ENCODE measurements at regions not wholly inside any gene's neighbourhood (a gene's known extent, or its start where the extent isn't known, plus 50 kb on each side); places are given as distances from the start of the nearest gene placed in this dataset.
"Not testable (repeated sequence)": the region's sequence is repeated elsewhere in the genome, so short reads cannot be mapped to it uniquely, and the experiment has no call there.

DNA sequence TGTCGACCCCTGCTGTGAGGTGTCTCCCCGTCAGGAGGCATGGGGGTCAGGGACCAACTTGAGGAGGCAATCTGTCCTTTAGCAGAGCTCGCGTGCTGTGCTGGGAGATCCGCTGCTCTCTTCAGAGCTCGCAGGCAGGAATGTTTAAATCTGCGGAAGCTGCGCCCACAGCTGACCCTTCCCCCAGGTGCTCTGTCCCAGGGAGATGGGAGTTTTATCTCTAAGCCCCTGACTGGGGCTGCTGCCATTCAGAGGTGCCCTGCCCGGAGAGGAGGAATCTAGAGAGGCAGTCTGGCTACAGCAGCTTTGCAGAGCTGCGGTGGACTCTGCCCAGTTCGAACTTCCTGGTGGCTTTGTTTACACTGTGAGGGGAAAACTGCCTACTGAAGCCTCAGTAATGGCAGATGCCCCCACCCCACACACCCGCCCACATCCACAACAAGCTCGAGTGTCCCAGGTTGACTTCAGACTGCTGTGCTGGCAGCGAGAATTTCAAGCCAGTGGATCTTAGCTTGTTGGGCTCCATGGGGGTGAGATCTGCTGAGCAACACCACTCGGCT lies 133.1 kb downstream of the CENPC start:
- not testable (repeated sequence) for DNase-seq

DNA sequence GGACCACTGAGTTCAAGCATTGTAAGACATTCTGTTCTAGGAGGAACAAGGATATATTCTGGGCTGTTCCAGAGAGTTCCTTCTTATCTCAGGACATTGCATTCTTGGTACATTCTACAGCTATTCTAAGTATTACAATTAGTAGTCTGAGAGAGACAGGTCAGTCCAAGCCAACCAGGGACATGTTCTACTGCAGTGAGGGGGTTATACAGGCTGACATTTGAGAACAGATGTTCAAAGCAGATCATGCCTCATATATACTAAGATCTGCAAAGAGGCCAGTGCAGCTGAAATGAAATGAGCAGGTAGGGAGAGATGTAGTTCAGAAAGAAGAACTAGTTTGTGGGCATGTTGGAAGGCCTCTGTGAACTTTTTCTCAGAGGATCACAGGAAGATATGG lies 142.0 kb downstream of the CENPC start:
- no peak for DNase-seq

DNA sequence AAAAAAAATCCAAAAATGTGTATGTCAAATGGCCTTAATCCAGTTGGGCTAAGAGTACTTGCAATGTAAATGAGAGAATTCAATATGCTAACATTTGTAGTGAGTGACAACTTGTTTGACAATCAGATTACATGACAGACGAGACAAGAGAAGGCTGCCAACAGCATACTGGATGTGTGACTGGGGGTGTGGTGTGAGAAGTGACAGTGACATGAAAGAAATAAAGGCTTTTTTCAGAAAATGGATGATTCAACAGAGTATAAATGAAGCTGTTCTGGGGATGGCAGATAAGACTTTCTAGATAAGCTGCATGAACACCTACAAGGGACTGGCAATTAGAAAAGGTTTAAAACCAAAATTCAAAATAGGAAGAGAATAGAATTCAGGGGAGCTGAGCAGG lies 143.4 kb downstream of the CENPC start:
- no peak for DNase-seq

DNA sequence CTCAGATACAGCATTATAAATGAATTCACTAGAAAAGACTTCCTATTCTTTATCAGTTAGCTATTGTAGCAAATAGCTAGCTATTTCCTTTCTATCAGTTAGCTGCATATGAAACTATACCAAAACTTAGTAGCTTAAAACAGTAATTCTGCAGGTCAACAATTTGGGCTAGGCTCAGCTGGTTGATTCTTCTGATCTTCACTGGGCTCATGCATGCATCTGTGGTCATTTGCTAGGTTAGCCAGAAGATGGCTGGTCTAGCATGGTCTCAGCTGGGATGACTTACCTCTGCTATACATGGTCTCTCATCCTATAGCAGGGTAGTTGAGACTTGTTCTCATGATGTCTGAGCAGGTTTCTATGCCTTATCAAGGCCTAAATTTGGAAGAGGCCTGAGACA lies 147.4 kb downstream of the CENPC start:
- no peak for DNase-seq

DNA sequence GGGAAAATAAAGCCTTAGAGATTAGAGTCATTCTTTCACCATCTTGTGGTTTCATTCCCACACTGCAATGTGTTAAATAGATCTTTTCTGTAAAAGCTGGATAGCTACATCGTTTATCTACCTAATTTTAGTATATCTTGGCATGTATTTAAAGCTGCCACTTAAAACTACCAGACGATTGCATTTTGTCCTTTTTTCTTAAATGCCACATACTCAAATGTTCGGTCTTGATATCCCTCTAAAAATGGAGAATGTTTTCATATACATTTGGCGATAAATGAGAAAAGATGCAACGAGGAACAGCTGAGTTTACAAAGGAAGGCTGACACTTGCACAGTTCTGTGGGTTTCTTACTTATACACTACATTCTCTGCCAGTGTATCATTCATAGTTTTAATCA lies 148.3 kb downstream of the CENPC start:
- DNase-seq, result no peak

DNA sequence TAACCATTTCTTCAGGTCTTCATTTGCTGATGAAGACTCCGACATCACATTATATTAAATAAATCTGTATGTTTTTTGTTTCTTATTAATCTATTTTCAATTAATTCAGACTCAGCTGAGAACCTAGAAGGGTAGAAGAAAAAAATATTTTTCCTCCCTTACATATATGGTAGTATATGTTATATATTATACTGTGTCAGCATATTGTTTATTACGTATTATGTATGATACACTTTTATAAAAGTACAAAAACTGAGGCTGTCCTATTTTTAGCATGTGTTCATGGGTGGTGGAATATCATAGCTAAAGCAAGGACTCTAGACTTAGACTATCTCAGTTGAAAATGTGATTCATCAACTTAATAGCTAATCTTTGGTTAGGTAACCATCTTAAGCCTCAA lies 149.3 kb downstream of the CENPC start:
- no peak for DNase-seq

DNA sequence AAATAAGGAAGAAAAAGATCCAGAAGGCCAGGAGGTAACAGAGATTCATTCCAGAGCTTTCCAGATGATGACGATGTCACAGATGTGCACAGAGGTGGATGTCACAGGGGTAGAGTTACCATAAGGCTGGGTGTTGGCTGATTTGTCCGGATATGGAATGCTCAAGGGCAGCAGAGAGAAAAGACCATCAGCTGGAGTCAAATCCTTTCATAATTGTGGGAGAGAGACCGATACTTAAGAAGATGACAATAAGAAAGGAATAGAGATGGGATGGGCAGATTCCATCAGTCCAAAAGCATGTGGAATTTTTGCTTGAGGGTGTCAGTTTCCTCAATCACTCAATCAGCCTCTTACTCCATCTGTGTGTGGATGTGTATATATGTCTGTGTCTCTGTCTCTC lies 150.4 kb downstream of the CENPC start:
- DNase-seq, result no peak

DNA sequence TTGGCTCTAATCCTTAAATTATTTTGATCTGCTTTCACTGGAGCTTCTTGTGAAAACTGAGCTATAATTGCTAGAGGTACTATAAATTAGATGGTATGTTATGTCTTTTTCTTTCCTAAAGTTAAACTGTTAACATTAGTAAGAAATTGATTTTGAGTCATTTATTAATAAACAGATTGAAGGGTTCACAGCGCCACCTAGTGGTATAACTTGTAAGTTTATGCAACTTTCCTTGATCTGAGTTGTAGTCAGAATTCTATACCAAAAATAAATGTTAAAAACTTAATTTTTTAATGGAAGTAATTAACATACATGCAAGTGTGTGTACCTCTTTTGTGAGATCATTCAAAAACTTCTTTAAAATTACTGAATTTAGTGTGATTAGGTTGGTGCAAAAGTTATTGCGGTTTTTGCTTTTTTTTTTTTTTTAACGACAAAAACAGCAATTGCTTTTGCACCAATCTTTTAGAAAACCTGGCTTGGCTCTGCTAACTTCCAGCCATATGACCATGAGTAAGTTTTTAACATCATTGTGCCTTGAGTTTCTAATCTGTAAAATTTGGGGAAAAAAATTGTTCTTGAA lies 151.5 kb downstream of the CENPC start:
- peak; percentile 19 to 81 for DNase-seq

DNA sequence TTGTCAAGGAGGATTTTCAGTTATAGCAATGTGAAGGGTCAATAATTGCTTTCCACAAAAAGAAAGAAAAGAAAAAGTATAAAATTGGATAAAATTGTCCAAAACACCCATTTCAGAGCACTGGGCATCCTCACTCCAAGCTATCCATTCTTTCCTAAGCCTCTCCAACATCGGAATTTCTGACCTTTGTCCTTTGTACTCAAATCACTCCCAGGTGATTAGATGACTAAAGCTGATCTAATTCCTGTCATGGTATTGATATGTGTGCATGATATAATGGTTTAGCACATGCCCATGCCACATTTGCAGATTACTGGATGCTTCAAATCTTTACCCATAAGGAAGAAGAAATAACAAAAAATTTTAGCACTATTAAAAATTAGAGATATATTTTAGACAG lies 152.3 kb downstream of the CENPC start:
- no peak for DNase-seq

DNA sequence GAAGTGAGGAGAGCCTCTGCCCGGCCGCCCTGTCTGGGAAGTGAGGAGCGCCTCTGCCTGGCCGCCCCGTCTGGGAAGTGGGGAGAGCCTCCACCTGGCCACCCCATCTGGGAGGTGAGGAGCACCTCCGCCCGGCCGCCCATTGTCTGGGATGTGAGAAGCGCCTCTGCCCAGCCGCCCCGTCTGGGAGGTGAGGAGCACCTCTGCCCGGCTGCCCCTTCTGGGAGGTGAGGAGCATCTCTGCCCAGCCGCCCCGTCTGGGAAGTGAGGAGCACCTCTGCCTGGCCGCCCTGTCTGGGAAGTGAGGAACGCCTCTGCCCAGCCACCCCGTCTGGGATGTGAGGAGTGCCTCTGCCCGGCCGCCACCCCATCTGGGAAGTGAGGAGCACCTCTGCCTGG lies 163.9 kb downstream of the CENPC start:
- not testable (repeated sequence) for DNase-seq

DNA sequence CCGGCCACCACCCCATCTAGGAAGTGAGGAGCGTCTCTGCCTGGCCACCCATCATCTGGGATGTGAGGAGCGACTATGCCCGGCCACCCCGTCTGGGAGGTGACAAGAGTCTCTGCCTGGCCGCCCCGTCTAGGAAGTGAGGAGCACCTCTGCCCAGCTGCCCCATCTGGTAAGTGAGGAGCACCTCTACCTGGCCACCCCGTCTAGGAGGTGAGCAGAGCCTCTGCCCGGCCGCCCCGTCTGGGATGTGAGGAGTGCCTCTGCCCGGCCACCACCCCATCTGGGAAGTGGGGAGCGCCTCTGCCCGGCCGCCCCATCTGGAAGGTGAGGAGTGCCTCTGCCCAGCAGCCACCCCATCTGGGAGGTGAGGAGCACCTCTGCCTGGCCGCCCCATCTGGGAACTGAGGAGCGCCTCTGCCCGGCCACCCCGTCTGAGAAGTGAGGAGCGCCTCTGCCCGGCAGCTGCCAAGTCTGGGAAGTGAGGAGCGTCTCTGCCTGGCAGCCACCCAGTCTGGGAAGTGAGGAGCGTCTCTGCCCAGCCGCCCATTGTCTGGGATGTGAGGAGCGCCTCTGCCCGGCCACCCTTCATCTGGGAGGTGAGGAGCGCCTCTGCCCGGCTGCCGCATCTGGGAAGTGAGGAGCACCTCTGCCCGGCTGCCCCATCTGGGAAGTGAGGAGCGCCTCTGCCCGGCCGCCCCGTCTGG lies 164.4 kb downstream of the CENPC start:
- DNase-seq, result not testable (repeated sequence)

DNA sequence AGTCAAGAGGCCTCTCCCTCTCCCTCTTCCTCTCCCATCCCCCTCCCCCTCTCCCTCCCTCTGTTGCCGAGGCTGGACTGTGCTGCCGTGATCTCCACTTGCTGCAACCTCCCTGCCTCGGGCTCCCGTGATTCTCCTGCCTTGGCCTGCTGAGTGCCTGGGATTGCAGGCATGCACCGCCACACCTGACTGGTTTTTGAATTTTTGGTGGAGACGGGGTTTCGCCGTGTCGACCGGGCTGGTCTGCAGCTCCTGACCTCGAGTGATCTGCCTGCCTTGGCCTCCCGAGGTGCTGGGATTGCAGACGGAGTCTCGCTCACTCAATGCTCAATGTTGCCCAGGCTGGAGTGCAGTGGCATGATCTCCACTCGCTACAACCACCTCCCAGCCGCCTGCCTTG lies 165.1 kb downstream of the CENPC start:
- DNase-seq, result no peak

DNA sequence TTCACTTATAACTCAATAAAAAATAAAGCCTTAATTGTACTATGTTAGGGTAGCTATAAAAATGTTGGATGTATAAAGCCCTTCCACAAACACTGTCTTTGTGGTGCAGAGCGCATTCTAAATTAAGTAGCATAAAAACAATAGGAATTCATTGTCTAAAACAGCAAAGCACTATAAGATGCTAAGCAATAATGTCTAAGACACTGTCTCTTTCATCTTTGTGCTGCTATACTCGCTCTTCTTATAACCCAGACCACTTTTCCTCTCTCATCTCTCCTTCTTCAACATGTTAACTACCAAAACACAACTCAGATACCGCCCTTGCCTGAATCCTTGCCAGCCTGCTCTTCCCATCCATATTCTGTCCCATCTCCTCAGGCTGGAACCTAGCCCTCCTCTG lies 170.0 kb downstream of the CENPC start:
- DNase-seq, result no peak

DNA sequence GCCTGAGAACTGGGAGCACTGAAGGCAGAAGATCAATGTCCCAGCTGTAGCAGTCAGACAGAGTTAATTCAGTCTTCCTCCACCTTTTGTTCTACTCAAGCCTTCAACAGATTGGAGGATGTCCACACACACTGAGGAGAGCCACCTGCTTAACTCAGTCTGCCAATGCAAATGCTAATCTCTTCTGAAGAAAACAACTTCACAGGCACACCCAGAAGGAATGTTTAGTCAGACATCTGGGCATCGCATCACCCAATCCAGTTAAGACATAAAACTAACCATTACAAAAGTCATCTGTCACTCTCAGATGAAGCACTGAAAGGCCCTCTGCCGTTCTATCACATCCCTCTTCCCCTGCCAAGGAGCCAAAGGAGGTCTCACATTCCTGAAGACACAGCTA lies 173.7 kb downstream of the CENPC start:
- no peak for DNase-seq

DNA sequence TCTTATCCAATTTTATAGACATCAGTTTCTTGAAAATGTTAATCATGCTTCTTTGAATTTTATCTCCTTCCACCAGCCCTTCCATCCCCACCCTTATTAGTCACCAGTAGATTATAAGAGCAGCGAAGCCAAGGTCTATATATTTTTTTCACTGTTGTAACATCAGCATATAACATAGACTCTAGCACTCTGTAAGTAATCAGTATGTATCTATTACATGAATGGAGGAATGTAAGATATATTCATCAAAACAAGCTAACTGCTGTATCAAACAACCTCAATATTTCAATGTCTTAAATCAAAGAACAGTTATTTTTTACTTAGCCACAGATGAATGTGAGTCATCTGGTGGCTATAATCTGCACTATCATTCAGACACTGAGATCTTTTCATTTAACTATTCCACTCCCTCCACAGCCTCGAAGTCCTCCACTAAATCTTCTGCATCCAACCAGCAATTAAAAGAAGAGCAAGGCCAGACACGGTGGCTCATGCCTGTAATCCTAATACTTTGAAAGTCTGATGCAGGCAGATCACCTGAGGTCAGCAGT lies 178.9 kb downstream of the CENPC start:
- DNase-seq, result no peak

DNA sequence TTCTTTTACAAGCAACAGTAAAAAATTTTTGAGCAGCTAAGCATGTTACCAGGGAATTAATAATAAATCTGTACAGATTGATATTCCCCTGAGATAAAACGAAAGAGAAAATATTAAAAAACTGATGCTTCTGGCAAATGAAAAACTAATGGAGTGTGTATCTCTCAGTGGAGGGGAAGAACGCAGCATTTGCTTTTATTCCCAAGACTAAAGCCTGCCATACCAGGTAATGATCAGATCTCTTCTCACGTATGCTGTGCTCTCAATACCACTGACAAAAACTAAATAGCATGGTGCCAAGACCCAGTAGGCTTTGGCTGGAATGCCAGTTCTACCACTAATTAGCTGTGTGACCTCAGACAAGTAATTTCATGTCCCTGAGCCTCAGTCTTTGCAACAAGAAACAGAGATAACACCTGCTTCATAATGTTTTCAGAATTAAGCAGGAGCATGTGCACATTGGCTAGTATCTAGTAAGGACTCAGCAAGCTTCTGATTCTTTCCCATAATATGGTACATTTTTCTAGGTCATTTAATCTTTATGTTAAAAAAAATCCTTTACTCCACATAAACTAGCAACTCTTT lies 179.6 kb downstream of the CENPC start:
- DNase-seq, result no peak

DNA sequence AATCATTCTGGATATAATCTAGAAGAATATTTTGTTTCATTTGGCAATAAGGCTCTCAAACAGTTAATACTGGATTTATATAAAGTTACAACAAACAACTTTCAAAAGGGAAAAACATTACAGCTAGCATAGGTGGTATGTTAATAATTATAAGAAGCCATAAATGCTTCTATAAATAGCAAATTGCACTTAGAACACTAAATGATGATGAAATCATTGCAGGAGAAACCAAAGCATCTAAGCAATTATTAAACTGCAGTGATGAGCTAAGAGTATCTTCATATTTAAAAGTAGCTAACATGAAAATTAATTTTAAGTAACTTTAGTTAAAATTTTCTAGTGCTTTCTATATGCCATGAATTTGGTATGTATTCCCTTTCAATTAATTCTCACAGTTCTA lies 189.5 kb downstream of the CENPC start:
- no peak for DNase-seq

DNA sequence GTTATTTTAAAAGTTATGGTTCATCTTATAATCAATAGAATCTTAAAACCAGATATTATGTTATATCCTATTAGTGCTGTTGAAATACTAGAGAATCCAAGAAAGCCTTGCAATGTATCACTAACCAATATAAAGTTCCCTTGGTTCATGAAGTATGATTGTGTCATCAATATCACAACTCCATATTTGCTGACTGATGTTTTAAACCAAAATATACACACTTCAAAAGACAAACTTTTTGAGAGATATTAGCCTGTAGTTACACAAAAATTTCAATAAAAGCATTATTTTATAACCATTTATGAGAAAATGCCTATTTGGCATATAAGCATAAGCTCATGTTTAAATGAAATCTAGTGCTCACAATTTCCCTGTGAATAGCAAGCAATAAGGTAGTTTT lies 198.6 kb downstream of the CENPC start:
- no peak for DNase-seq

DNA sequence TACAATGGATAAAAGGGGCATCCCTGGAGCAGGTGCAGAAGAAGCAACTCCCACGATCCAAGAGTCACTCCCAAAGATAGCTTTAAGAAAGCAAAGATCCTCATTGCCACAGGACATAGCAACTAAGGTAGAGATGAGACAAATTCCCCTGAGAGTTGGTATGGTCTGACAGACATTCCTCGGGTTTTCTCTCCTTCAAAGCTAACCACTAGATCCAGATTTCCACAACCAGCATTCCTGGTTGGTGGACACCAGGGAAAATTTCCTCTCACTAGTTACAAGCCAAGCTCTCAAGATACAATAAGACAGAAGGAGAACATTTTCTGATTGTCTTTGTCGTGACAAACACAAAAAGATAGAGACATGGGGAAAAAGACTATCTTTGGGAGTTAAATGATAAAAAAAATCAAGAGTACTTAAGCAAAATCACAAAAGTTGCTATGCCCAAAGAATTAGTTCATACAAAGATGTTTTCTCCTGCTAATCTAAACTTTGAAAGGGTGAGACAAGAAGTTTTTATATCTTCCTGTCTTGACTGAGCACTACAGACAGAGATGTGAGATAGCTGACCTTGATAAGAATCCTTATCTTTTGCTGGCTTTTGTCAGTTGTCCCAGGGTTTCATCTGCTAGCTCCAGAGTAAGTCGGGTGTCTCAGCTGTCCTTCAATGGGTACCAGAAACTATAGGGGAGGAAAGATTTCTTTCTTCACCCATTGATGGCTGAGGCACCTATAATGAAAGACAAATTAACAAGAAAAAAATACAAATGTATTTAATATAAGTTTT lies 200.5 kb downstream of the CENPC start:
- no peak for DNase-seq

DNA sequence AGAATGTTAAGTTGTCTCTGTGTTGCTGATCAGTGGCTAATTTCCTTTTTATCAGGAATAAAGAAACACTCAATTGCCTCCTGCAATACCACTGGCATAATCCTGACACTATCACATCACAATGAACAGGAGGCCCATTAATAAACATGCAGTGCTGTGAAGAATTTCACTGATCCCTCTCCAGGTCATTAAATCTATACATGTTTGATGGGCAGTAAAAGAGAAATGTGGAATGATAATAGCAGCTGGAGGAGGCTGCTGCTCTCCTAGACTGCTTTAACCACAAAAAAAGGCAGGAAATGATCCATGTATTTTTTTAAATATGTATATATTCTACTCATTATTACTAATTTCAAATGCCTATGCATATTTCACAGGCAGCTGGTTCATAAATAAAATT lies 202.1 kb downstream of the CENPC start:
- DNase-seq, result no peak

DNA sequence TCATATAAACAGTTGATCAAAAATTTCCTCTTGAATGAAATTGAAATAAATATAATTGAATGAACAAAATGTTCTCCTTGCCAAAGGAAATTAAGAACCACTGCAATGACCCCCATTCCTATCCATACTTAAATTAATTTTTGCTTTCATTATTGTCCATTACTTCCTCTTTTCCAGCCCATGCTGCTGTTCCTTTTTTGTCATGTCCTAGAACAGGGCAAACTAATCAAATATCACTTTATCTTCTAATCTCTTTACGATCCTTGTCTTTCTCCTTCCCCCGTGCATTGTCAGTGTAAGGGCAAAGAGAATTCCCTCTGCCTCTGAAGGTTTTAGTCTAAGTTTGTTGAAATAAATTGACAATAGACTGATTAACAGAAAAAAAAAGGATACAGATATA lies 203.0 kb downstream of the CENPC start:
- peak; percentile 5 to 15 for DNase-seq

DNA sequence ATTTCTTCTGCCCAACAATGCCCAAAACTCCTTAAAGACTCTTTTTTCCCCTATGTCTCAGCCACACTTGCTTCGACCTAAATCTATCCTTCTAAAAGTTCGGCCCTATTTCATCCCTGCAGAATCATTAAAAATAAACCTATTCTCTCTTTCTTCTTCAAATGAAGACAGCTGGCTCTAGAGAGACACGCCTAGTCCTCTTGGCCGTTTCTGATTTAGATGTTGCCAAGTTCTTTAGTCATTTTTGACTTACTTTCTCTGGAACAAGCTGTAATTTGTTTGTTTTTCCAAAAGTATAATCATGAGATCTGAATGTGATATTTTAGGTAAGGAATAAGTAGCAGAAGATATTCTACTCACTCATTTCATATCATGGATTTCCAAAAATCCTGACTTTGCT lies 211.6 kb downstream of the CENPC start:
- DNase-seq, result no peak

DNA sequence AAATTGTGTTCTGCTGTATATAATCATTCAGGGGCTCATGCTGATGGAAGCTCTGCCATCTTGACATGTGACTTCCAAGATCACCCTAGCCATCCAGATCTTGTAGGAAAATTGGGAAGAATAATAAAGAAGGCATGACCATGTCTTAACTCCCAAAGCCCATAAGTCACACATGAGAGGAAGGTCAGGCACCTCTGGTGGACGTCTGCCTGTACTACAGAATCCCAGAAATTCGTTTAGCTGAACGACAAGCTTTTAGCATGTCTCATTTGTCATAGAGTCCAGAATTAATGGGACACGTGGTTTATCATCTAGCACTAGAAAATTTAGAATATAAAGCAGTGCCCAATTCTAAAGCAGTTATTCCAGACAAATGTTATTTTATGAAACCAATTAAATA lies 212.7 kb downstream of the CENPC start:
- DNase-seq, result peak in 1 of 2 donors; percentile 32
